Cardiac fibroblast (primary cell): ENCODE measurements at regions not wholly inside any gene's neighbourhood (a gene's known extent, or its start where the extent isn't known, plus 50 kb on each side); places are given as distances from the start of the nearest gene placed in this dataset.

Source experiments
- DNase-seq, 2 donors: peaks; one replicate each; pipeline versions ENCODE4 v3.0.0 to v3.0.0-alpha.2; 2010; ENCODE audit warnings: low read depth in 2 of 2
- H3K4me3 ChIP-seq, 2 donors: replicated peaks in 1 of 2; 1 replicate in 1 of 2; 2 replicates in 1 of 2; pipeline ENCODE4 v1.5.1; 2011; ENCODE audit warnings: low read depth in 2 of 2, low read length in 2 of 2, mild to moderate bottlenecking in 2 of 2, moderate library complexity in 1 of 2
- TF ChIP-seq, protein P1 (sequence below): IDR thresholded peaks from one replicate; pipeline ENCODE4 v1.5.1; 2011; ENCODE audit warnings: low read depth, mild to moderate bottlenecking, low read length, inconsistent platforms

DNA sequence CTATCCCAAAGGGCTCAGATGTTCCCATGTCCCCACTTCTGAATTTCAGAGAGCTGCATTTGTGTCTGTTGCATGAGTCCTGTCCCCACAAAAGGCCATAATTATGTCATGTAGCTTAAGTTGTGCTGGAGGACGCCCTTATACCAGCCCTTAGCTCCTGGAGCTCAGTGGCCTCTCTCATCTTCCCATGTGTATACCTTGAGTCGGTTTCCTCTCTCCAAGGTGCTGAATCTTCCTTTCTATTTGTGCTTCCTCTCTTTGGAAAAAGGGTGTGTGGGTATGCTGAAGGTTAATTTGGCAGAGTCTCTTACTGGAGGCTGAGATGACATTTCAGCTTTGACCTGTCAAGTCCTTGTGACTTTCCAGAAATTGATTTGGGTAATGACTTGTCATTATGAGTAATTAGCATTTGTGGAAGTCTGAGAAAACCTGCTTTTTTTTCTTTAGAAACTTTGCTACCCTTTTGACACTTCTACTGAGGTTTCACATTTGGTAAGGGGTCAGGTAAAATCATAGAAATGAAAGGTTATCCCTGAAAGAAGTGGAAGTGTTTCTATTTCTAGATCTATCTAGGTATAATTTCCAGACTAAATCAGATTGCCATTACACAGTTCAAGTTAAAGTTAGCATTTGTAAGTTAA, 185.4 kb downstream of the ABCC12 start:
- peak; percentile 44 to 63 for DNase-seq
- H3K4me3 ChIP-seq = no peak overlapping the region
- TF ChIP-seq, protein P1, sequence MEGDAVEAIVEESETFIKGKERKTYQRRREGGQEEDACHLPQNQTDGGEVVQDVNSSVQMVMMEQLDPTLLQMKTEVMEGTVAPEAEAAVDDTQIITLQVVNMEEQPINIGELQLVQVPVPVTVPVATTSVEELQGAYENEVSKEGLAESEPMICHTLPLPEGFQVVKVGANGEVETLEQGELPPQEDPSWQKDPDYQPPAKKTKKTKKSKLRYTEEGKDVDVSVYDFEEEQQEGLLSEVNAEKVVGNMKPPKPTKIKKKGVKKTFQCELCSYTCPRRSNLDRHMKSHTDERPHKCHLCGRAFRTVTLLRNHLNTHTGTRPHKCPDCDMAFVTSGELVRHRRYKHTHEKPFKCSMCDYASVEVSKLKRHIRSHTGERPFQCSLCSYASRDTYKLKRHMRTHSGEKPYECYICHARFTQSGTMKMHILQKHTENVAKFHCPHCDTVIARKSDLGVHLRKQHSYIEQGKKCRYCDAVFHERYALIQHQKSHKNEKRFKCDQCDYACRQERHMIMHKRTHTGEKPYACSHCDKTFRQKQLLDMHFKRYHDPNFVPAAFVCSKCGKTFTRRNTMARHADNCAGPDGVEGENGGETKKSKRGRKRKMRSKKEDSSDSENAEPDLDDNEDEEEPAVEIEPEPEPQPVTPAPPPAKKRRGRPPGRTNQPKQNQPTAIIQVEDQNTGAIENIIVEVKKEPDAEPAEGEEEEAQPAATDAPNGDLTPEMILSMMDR = no peak

DNA sequence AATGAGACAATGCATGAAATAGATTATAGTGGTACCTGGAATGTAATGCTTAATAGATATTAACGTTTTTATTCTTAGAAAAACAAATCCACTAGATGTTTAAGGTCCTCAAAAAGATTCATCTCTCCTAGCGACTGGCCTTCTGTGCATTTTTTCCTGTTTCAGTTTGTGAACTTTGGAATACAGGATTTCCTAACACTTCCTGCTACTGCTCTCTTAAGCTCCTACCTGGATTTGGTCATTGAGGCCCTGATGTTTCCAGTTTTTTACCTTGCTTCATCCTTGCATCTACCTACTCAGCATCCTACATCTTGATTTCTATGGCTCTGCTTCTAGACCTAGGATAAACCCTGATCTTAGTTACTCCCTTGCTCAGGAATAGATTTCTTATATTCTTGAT, 188.4 kb downstream of the ABCC12 start:
- H3K4me3 ChIP-seq = no peak overlapping the region
- DNase-seq = no peak
- TF ChIP-seq, protein P1 = no peak

DNA sequence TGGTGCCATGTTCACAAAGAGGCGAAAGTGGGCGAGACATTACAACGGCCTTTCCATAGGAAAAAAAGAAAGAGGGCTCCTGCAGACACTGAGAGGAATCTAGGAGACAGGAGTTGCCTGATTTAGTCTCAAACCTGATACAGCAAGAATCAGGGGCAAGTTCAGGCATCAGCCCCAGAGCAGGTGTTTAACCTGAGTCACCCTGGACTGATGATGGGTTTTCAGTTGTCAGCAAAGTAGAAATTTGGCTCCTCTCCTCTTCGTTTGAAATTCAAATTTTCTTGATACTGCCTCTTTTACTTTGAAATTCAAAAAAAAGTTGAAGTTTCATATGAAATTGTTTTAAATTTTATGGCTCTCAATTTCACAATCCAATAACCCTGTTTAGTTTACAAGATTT, 189.5 kb downstream of the ABCC12 start:
- TF ChIP-seq, protein P1 = no peak
- DNase-seq = no peak
- H3K4me3 ChIP-seq = no peak overlapping the region

DNA sequence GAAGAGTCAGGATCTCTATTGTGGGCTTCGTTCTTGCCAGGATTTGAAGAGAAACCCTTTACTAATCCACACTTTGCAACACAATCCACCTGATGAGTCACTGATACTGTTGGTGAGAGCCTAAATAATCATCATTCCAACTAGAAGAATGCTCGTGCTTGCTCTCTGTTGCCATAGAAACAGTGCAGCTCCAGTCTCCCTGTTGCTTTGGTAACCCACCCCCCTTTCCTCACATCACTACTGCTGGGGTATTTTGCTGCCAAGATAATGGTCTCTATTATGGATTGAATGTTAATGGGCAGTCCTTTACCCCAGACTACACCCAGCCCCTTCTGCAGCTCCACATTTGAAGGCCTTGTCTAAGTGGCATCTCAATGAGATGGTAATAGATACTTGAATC, 190.4 kb downstream of the ABCC12 start:
- peak in 1 of 2 donors; percentile 5 for DNase-seq
- TF ChIP-seq, protein P1 = no peak
- H3K4me3 ChIP-seq = no peak overlapping the region

DNA sequence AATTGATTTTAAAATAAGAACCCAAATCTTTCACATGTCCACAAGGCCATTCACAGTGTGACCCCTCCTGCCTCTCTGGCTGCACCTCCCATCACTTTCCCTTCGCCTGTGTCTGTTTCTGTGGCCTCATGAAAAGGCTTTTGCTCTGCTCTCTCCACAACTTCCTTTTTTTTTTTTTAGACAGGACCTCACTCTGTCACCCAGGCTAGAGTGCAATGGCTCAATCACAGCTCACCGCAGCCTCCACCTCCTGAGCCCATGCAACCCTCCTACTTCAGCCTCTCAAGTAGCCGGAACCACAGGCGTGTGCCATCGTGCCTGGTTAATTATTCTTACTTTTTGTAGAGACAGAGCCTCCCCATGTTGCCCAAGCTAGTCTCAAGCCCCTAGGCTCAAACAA, 197.1 kb downstream of the ABCC12 start:
- TF ChIP-seq, protein P1 = no peak
- no peak overlapping the region for H3K4me3 ChIP-seq
- no peak for DNase-seq

DNA sequence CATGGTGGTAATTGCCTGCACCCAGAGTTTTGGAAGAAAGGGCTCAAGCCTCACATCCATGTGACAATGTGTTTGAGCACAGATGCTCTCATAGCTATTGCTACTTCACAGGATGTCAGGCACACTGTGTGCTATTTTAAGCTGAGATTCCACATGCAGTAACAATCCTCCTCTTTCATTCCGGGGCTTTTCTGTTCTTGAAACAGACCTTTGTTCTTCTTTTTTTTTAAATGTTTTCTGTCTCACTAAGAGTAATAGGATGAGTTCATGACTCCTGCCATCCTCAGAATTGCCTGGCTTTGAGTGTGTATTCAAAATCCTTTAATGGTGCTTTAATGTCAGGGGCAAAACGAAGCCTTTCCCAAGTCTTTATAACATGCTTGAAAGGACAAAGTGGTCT, 198.9 kb downstream of the ABCC12 start:
- DNase-seq = no peak
- TF ChIP-seq, protein P1 = no peak
- H3K4me3 ChIP-seq = no peak overlapping the region

DNA sequence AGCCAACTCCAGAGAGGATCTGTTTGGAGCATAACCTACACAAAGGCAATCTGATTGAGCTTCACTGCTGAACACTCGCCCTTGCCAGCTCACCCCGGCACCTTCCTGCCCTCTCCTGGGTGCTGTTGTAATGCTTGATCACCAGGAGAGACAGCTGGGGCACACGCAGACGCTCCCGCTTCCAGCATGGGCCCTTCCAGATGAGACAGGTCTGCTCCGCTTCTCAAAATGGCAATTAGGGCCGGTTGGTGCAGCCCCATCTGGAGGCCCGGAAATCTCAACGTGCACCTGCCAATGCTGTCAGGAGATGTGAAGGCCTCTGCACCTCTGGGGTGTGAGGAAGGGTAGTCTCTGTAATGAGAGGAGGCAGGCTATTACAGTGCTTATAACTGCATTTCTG, 206.1 kb downstream of the ABCC12 start:
- TF ChIP-seq, protein P1 = no peak
- H3K4me3 ChIP-seq = no peak overlapping the region
- no peak for DNase-seq
